Gastroesophageal sphincter (tissue), 3 donors: ENCODE measurements at regions not wholly inside any gene's neighbourhood (a gene's known extent, or its start where the extent isn't known, plus 50 kb on each side); places are given as distances from the start of the nearest gene placed in this dataset.

Experiments
- CTCF ChIP-seq, 4 experiments: fragments of 200-600 bp in 2 of 4; fragments of 450-650 bp in 2 of 4; sonication (generic) in 1 of 4; IDR thresholded peaks; one replicate each; pipeline ENCODE4 v1.5.1; 2017 to 2019; ENCODE audit warnings: antibody characterized with exemption in 4 of 4, mild to moderate bottlenecking in 2 of 4, moderate library complexity in 2 of 4
- EP300 ChIP-seq: sonication (generic); formaldehyde crosslinking; IDR thresholded peaks from one replicate; pipeline ENCODE4 v1.6.1; 2017; ENCODE audit warnings: antibody characterized with exemption, mild to moderate bottlenecking
- POLR2A ChIP-seq, 2 donors: fragments of 450-650 bp; IDR thresholded peaks; one replicate each; pipeline ENCODE4 v1.6.1; 2017; ENCODE audit warnings: antibody characterized with exemption in 2 of 2, mild to moderate bottlenecking in 2 of 2, moderate library complexity in 1 of 2
- POLR2AphosphoS5 ChIP-seq: sonication (generic); formaldehyde crosslinking; IDR thresholded peaks from one replicate; pipeline ENCODE4 v1.6.1; 2017; ENCODE audit warnings: antibody characterized with exemption

GRCh38 chr10:9302140-9302746 lies 1247.8 kb downstream of the GATA3 start:
- TF ChIP-seq CTCF (IDR thresholded peaks at IDR 0.05) (peak; percentile 7 to 42 (median 34)), POLR2A (IDR thresholded peaks at IDR 0.05) (no peak), EP300 (no peak), POLR2AphosphoS5 (no peak)
